ENCODE measurements at regions not wholly inside any gene's neighbourhood (a gene's known extent, or its start where the extent isn't known, plus 50 kb on each side); places are given as distances from the start of the nearest gene placed in this dataset.

DNA sequence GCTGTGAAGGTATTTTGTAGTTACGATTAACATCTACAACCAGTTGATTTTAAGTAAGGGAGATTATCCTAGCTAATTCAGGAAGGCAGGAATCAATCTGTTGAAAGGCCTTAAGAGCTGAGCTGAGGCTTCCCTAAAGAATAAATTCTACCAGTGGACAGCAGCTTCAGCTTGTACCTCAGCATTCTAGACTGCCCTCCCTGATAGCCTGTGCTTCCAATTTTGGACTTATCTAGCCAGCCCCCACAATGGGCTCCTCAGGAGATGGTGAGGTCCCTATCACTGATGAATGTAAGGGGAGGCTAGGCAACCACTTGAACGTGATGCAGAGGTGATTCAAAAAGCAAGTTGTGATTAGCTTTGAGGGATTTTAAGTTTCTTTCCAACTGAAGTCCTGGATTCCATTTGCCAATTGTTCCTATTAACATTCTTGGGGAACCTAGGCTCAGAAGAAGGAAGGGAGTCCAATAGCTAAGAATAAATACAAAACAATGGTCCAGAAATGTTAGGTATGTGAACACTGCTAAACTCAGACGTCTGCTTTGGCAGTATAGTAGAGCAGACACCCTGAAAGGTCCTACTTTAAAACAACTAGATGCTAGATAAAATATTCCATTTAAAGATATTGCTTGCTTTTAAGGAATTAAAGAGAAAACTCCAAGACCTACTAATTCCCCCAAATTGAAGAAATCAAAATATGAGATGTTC is 404.3 kb upstream of the TENM4 start:
- WGBS, 2 donors (ENCODE audit: extremely low coverage in 2 of 2, insufficient read length in 2 of 2, insufficient replicate concordance in 1 of 2) = no CpG with 5 or more reads among the region's 3 CpGs
- no peak for DNase-seq (ENCODE audit: low spot score)
- Histone ChIP-seq H3K18ac (ENCODE audit: low read length) (no peak overlapping the region), H3K9me3 (replicated peaks in 1 of 2; ENCODE audit: control insufficient read depth in 2 of 2, insufficient read depth in 1 of 2, low read depth in 1 of 2, low read length in 2 of 2) (no peaks in the 10 kb centered on the region), H3K27me3 (ENCODE audit: control insufficient read depth in 3 of 3, insufficient read depth in 3 of 3, low read depth in 1 of 3, low read length in 3 of 3) (peaks cover 0 to 4% (median 0%) of the 10 kb centered on the region in 3 experiments), H2AK5ac (ENCODE audit: low read depth, low read length) (no peak overlapping the region), H2AFZ (ENCODE audit: low read length) (no peak overlapping the region), H3K4ac (ENCODE audit: low read length) (no peak overlapping the region), H3K4me2 (ENCODE audit: insufficient read depth, low read length, poor library complexity, severe bottlenecking) (no peak overlapping the region), H4K91ac (ENCODE audit: low read depth, low read length, poor library complexity) (no peak overlapping the region), H2BK5ac (ENCODE audit: low read length) (no peak overlapping the region), H2BK12ac (ENCODE audit: low read length) (no peak overlapping the region), H2BK15ac (ENCODE audit: low read length) (no peak overlapping the region), H3K27ac (replicated peaks; ENCODE audit: low read length) (no peak overlapping the region), H3K79me1 (ENCODE audit: low read depth, low read length) (no peaks in the 10 kb centered on the region), H3K23ac (ENCODE audit: low read depth, low read length, poor library complexity) (no peak overlapping the region), H3K14ac (ENCODE audit: low read length) (no peak overlapping the region), H2BK120ac (ENCODE audit: low read depth, low read length) (no peak overlapping the region), H3K9ac (ENCODE audit: low read depth, low read length, poor library complexity) (no peak overlapping the region), H3K4me3 (ENCODE audit: low read length in 2 of 2) (no peak overlapping the region), H3K4me1 (ENCODE audit: control insufficient read depth in 2 of 2, insufficient read depth in 1 of 2, low read depth in 1 of 2, low read length in 2 of 2) (peaks cover 0 to 3% of the 10 kb centered on the region in 2 donors), H4K8ac (ENCODE audit: low read depth, low read length) (no peak overlapping the region), H3K36me3 (replicated peaks in 1 of 2; ENCODE audit: control insufficient read depth in 2 of 2, insufficient read depth in 2 of 2, low read length in 2 of 2) (no peaks in the 10 kb centered on the region)

DNA sequence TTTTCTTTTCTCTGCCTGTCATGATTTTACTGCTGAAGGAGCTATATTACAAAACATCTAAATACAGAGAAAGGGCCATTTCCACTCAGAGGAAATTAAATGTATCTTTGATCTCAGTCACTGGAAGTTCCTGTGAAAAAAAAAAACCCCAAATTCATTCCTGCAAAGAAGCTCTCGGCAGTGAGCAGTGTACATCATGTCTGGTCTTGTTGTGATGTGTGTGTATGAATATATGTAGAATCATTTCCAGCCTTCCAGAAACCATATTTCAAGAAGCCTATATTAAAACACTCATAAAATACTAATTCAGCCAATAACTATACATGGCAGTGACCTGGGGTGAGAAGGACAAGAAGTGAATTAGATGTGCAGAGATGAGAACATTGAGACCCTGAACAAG is 393.2 kb upstream of the TENM4 start:
- Histone ChIP-seq H2AFZ (ENCODE audit: low read length) (no peak overlapping the region), H3K79me1 (ENCODE audit: low read depth, low read length) (no peaks in the 10 kb centered on the region), H2BK12ac (ENCODE audit: low read length) (no peak overlapping the region), H3K27me3 (ENCODE audit: control insufficient read depth in 3 of 3, insufficient read depth in 3 of 3, low read depth in 1 of 3, low read length in 3 of 3) (peaks cover 0 to 2% (median 0%) of the 10 kb centered on the region in 3 experiments), H3K23ac (ENCODE audit: low read depth, low read length, poor library complexity) (no peak overlapping the region), H3K9me3 (replicated peaks in 1 of 2; ENCODE audit: control insufficient read depth in 2 of 2, insufficient read depth in 1 of 2, low read depth in 1 of 2, low read length in 2 of 2) (no peaks in the 10 kb centered on the region), H2BK15ac (ENCODE audit: low read length) (no peak overlapping the region), H3K18ac (ENCODE audit: low read length) (no peak overlapping the region), H2AK5ac (ENCODE audit: low read depth, low read length) (no peak overlapping the region), H3K36me3 (replicated peaks in 1 of 2; ENCODE audit: control insufficient read depth in 2 of 2, insufficient read depth in 2 of 2, low read length in 2 of 2) (no peaks in the 10 kb centered on the region), H3K14ac (ENCODE audit: low read length) (no peak overlapping the region), H4K91ac (ENCODE audit: low read depth, low read length, poor library complexity) (no peak overlapping the region), H4K8ac (ENCODE audit: low read depth, low read length) (no peak overlapping the region), H3K4me3 (ENCODE audit: low read length in 2 of 2) (no peak overlapping the region), H3K4me1 (ENCODE audit: control insufficient read depth in 2 of 2, insufficient read depth in 1 of 2, low read depth in 1 of 2, low read length in 2 of 2) (no peaks in the 10 kb centered on the region), H2BK5ac (ENCODE audit: low read length) (no peak overlapping the region), H3K4ac (ENCODE audit: low read length) (no peak overlapping the region), H2BK120ac (ENCODE audit: low read depth, low read length) (no peak overlapping the region), H3K27ac (replicated peaks; ENCODE audit: low read length) (no peak overlapping the region), H3K4me2 (ENCODE audit: insufficient read depth, low read length, poor library complexity, severe bottlenecking) (no peak overlapping the region), H3K9ac (ENCODE audit: low read depth, low read length, poor library complexity) (no peak overlapping the region)
- no peak for DNase-seq (ENCODE audit: low spot score)
- no CpG with 5 or more reads among the region's 1 CpG for WGBS, 2 donors (ENCODE audit: extremely low coverage in 2 of 2, insufficient read length in 2 of 2, insufficient replicate concordance in 1 of 2)

DNA sequence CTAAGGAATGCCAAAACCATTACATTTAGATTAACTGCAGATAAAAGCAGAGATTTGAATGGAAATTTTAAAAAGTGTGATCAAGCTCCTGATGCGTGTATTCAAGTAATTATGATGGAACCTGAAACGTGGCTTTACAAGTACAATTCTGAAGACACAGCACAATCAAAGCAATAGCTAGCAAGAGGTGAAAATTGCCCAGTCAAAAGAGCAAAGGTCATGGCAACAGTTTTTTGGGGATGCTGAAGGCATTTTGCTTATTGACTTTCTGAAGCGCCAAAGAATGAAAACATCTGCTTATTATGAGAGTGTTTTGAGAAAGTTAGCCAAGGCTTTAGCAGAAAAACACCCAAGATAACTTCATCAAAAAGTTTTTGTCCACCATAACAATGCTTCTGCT is 389.6 kb upstream of the TENM4 start:
- H3K9ac ChIP-seq (ENCODE audit: low read depth, low read length, poor library complexity) = no peak overlapping the region
- H3K36me3 ChIP-seq (replicated peaks in 1 of 2; ENCODE audit: control insufficient read depth in 2 of 2, insufficient read depth in 2 of 2, low read length in 2 of 2) = no peaks in the 10 kb centered on the region
- H3K14ac ChIP-seq (ENCODE audit: low read length) = no peak overlapping the region
- H2AK5ac ChIP-seq (ENCODE audit: low read depth, low read length) = no peak overlapping the region
- no peaks in the 10 kb centered on the region for H3K79me1 ChIP-seq (ENCODE audit: low read depth, low read length)
- H2AFZ ChIP-seq (ENCODE audit: low read length) = no peak overlapping the region
- no peak overlapping the region for H3K23ac ChIP-seq (ENCODE audit: low read depth, low read length, poor library complexity)
- no peak overlapping the region for H2BK120ac ChIP-seq (ENCODE audit: low read depth, low read length)
- H2BK5ac ChIP-seq (ENCODE audit: low read length) = no peak overlapping the region
- no peak overlapping the region for H2BK15ac ChIP-seq (ENCODE audit: low read length)
- H3K4me3 ChIP-seq (ENCODE audit: low read length in 2 of 2) = no peak overlapping the region
- peaks cover 0 to 2% (median 0%) of the 10 kb centered on the region in 3 experiments for H3K27me3 ChIP-seq (ENCODE audit: control insufficient read depth in 3 of 3, insufficient read depth in 3 of 3, low read depth in 1 of 3, low read length in 3 of 3)
- no peak overlapping the region for H3K4ac ChIP-seq (ENCODE audit: low read length)
- no peak overlapping the region for H3K4me2 ChIP-seq (ENCODE audit: insufficient read depth, low read length, poor library complexity, severe bottlenecking)
- H4K8ac ChIP-seq (ENCODE audit: low read depth, low read length) = no peak overlapping the region
- H3K9me3 ChIP-seq (replicated peaks in 1 of 2; ENCODE audit: control insufficient read depth in 2 of 2, insufficient read depth in 1 of 2, low read depth in 1 of 2, low read length in 2 of 2) = no peaks in the 10 kb centered on the region
- H3K4me1 ChIP-seq (ENCODE audit: control insufficient read depth in 2 of 2, insufficient read depth in 1 of 2, low read depth in 1 of 2, low read length in 2 of 2) = no peaks in the 10 kb centered on the region
- no peak overlapping the region for H3K27ac ChIP-seq (replicated peaks; ENCODE audit: low read length)
- H2BK12ac ChIP-seq (ENCODE audit: low read length) = no peak overlapping the region
- no CpG with 5 or more reads among the region's 3 CpGs for WGBS, 2 donors (ENCODE audit: extremely low coverage in 2 of 2, insufficient read length in 2 of 2, insufficient replicate concordance in 1 of 2)
- no peak for DNase-seq (ENCODE audit: low spot score)
- no peak overlapping the region for H3K18ac ChIP-seq (ENCODE audit: low read length)
- no peak overlapping the region for H4K91ac ChIP-seq (ENCODE audit: low read depth, low read length, poor library complexity)

DNA sequence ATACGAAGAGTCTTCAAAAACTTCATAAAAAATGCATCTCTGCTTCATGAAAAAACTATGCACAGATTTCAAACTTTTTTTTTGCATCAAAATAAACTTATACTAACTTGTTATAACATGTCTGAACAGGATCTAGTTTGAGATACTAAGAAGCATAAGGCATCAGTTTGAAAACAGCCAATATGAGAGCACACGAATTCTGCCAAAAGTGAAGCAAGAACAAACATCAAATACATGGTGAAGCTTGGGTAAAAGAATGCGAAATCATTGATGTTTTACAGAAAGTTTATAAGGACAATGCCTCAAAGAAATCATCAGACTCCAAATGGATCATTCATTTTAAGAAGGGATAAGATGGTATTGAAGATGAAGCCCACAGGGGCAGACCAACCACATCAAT is 389.1 kb upstream of the TENM4 start:
- no peak overlapping the region for H4K8ac ChIP-seq (ENCODE audit: low read depth, low read length)
- H3K9me3 ChIP-seq (replicated peaks in 1 of 2; ENCODE audit: control insufficient read depth in 2 of 2, insufficient read depth in 1 of 2, low read depth in 1 of 2, low read length in 2 of 2) = no peaks in the 10 kb centered on the region
- H4K91ac ChIP-seq (ENCODE audit: low read depth, low read length, poor library complexity) = no peak overlapping the region
- no CpG with 5 or more reads among the region's 3 CpGs for WGBS, 2 donors (ENCODE audit: extremely low coverage in 2 of 2, insufficient read length in 2 of 2, insufficient replicate concordance in 1 of 2)
- no peaks in the 10 kb centered on the region for H3K4me1 ChIP-seq (ENCODE audit: control insufficient read depth in 2 of 2, insufficient read depth in 1 of 2, low read depth in 1 of 2, low read length in 2 of 2)
- H2BK12ac ChIP-seq (ENCODE audit: low read length) = no peak overlapping the region
- no peaks in the 10 kb centered on the region for H3K36me3 ChIP-seq (replicated peaks in 1 of 2; ENCODE audit: control insufficient read depth in 2 of 2, insufficient read depth in 2 of 2, low read length in 2 of 2)
- no peak for DNase-seq (ENCODE audit: low spot score)
- H2BK120ac ChIP-seq (ENCODE audit: low read depth, low read length) = no peak overlapping the region
- H3K14ac ChIP-seq (ENCODE audit: low read length) = no peak overlapping the region
- H3K79me1 ChIP-seq (ENCODE audit: low read depth, low read length) = no peaks in the 10 kb centered on the region
- H3K4ac ChIP-seq (ENCODE audit: low read length) = no peak overlapping the region
- H2BK5ac ChIP-seq (ENCODE audit: low read length) = no peak overlapping the region
- no peak overlapping the region for H3K4me3 ChIP-seq (ENCODE audit: low read length in 2 of 2)
- H3K9ac ChIP-seq (ENCODE audit: low read depth, low read length, poor library complexity) = no peak overlapping the region
- H3K23ac ChIP-seq (ENCODE audit: low read depth, low read length, poor library complexity) = no peak overlapping the region
- H3K4me2 ChIP-seq (ENCODE audit: insufficient read depth, low read length, poor library complexity, severe bottlenecking) = no peak overlapping the region
- H3K27ac ChIP-seq (replicated peaks; ENCODE audit: low read length) = no peak overlapping the region
- H2AK5ac ChIP-seq (ENCODE audit: low read depth, low read length) = no peak overlapping the region
- H2AFZ ChIP-seq (ENCODE audit: low read length) = no peak overlapping the region
- H3K18ac ChIP-seq (ENCODE audit: low read length) = no peak overlapping the region
- H3K27me3 ChIP-seq (ENCODE audit: control insufficient read depth in 3 of 3, insufficient read depth in 3 of 3, low read depth in 1 of 3, low read length in 3 of 3) = peaks cover 0 to 2% (median 0%) of the 10 kb centered on the region in 3 experiments
- no peak overlapping the region for H2BK15ac ChIP-seq (ENCODE audit: low read length)
